Right atrium auricular region (tissue), 2 donors: ENCODE measurements at regions not wholly inside any gene's neighbourhood (a gene's known extent, or its start where the extent isn't known, plus 50 kb on each side); places are given as distances from the start of the nearest gene placed in this dataset.
"Not testable (repeated sequence)": the region's sequence is repeated elsewhere in the genome, so short reads cannot be mapped to it uniquely, and the experiment has no call there.

ENCODE experiments used
- DNase-seq: peaks from one replicate; pipeline ENCODE4 v3.0.0-alpha.2; 2019; ENCODE audit warnings: low spot score
- H3K27ac ChIP-seq, 2 donors: fragments of 200-600 bp; sonication (generic); 1 replicate in 1 of 2; 2 replicates in 1 of 2; pipeline ENCODE4 v1.5.1; 2016 to 2019
- H3K27me3 ChIP-seq, 2 donors: fragments of 200-600 bp; sonication (generic); one replicate each; pipeline versions ENCODE4 v1.5.1 to v1.6.0; 2017 to 2019
- H3K36me3 ChIP-seq: fragments of 200-600 bp; sonication (generic); one replicate; pipeline ENCODE4 v1.5.1; 2016
- H3K4me1 ChIP-seq, 2 donors: fragments of 200-600 bp; sonication (generic); one replicate each; pipeline versions ENCODE4 v1.5.1 to v1.6.0; 2017 to 2019
- H3K4me3 ChIP-seq, 2 donors: fragments of 200-600 bp; sonication (generic); 1 replicate in 1 of 2; 2 replicates in 1 of 2; pipeline ENCODE4 v1.5.1; 2017 to 2019; ENCODE audit warnings: mild to moderate bottlenecking in 1 of 2, moderate library complexity in 1 of 2
- H3K9me3 ChIP-seq, 2 donors: fragments of 200-600 bp; sonication (generic); one replicate each; pipeline ENCODE4 v1.5.1; 2019
- CTCF ChIP-seq, 2 donors: fragments of 200-600 bp; sonication (generic); IDR thresholded peaks; one replicate each; pipeline ENCODE4 v1.5.1; 2019; ENCODE audit warnings: antibody characterized with exemption in 2 of 2

- Histone ChIP-seq H3K36me3 (no peaks in the 10 kb centered on the region), H3K27me3 (no peaks in the 10 kb centered on the region), H3K4me1 (peaks cover 0 to under 1% of the 10 kb centered on the region in 2 donors), H3K4me3 (no peak overlapping the region), H3K27ac (peak overlapping the region in 1 of 2 donors; percentile 72), H3K9me3 (no peaks in the 10 kb centered on the region)
- no peak for TF ChIP-seq CTCF (IDR thresholded peaks at IDR 0.05)
- no peak for DNase-seq
Measured at GRCh38 chr5:154677921-154678320, 77.3 kb upstream of the LARP1 start.

DNA sequence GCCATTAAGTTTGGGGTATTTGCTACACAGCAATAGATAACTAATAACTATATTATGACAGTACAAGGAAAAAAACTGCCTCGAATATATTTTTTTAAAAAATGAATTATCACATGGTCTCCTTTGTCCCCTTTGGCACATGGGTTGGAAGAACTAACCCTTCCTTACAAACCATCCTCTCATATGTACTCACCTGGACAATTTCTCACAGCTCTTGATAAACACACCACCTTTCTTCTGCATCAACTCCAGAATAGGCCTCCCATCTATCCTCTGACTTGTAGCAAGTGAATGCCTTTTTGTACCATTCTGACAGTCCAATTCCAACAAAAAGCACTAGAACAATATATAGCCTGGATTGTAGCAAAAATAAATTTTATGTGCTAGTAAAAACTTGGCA lies 78.7 kb upstream of the LARP1 start:
- Histone ChIP-seq H3K36me3 (no peaks in the 10 kb centered on the region), H3K4me3 (no peak overlapping the region), H3K27ac (no peak overlapping the region), H3K9me3 (no peaks in the 10 kb centered on the region), H3K27me3 (no peaks in the 10 kb centered on the region), H3K4me1 (no peaks in the 10 kb centered on the region)
- no peak for TF ChIP-seq CTCF (IDR thresholded peaks at IDR 0.05)
- DNase-seq = no peak

DNA sequence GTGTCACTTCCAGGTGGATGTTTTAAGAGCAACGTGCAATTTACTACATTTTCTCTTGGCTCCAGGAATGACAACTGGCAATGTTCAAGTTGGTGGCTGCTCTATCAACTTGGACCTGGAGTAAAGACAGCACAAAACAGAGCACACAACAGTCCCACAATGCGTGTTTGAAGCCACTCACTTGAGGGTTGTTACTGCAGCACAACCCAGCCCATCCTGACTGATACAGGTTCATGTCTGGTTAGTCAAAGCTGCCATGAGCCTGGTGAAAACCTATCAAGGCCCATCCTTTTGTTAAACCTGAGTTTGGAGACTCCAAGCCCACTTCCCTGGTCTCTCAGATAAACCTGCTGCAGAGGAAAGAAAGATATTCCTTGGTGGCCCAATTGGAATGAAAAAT lies 81.1 kb upstream of the LARP1 start:
- Histone ChIP-seq H3K4me3 (no peak overlapping the region), H3K36me3 (no peaks in the 10 kb centered on the region), H3K4me1 (no peaks in the 10 kb centered on the region), H3K27ac (no peak overlapping the region), H3K27me3 (no peaks in the 10 kb centered on the region), H3K9me3 (peaks cover 0 to under 1% of the 10 kb centered on the region in 2 donors)
- no peak for TF ChIP-seq CTCF (IDR thresholded peaks at IDR 0.05)
- no peak for DNase-seq

DNA sequence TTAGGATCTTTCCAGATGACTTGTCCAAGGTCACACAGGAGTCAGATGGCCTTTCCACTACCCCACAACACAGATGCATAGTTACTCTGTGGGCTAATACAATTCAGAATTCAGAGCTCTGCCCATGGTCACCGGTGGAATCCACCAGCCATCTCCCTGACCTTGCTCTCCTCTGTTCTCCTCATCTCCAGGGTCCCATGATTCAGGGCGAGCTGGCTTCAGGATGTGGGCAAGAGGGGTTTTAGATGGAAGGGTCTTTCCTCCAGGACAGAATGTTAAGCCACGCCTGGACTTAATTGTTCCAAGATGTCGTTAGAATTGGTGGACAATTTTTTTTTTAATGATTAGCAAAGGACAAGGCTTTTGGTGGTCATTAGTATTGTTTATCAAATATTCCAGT lies 81.7 kb upstream of the LARP1 start:
- TF ChIP-seq CTCF (IDR thresholded peaks at IDR 0.05) = no peak
- Histone ChIP-seq H3K36me3 (no peaks in the 10 kb centered on the region), H3K4me1 (no peaks in the 10 kb centered on the region), H3K4me3 (no peak overlapping the region), H3K27ac (no peak overlapping the region), H3K9me3 (peaks cover 0 to 6% of the 10 kb centered on the region in 2 donors), H3K27me3 (no peaks in the 10 kb centered on the region)
- DNase-seq = no peak

DNA sequence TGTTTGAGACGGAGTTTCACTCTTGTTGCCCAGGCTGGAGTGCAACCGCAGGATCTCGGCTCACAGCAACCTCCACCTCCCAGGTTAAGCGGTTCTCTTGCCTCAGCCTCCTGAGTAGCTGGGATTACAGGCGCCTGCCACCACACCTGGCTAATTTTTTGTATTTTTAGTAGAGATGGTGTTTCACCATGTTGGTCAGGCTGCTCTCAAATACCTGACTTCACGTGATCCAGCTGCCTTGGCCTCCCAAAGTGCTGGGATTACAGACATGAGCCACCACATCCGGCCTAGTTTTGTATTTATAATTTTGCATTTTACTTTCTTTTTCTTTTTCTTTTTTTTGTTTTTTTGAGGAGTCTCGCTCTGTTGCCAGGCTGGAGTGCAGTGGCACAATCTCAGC lies 85.3 kb upstream of the LARP1 start:
- H3K4me1 ChIP-seq, DNase-seq, H3K27me3 ChIP-seq, H3K36me3 ChIP-seq, H3K4me3 ChIP-seq, H3K27ac ChIP-seq: not testable (repeated sequence)
- peaks cover 0 to 16% of the 10 kb centered on the region in 2 donors for H3K9me3 ChIP-seq

DNA sequence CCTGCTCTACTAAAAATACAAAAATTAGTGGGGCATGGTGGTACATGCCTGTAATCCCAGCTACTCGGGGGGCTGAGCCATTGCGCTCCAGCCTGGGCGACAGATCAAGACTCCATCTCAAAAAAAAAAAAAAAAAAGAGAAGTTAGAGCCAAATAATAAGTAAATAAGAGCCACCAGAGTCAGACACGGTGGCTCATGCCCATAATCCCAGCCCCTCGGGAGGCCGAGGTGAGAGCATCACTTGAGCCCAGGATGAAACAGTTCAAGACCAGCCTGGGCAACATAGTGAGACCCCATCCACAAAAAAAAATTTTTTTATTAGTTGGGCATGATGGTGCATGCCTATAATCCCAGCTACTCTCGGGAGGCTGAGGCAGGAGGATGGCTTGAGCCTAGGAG lies 85.8 kb upstream of the LARP1 start:
- no peak for DNase-seq

More for the DNA sequence above, 85.8 kb upstream of the LARP1 start:
- peaks cover 0 to 21% of the 10 kb centered on the region in 2 donors for H3K9me3 ChIP-seq
- H3K27me3 ChIP-seq = no peaks in the 10 kb centered on the region
- no peak overlapping the region for H3K27ac ChIP-seq
- no peak for TF ChIP-seq CTCF (IDR thresholded peaks at IDR 0.05)
- H3K36me3 ChIP-seq = no peaks in the 10 kb centered on the region
- H3K4me3 ChIP-seq = no peak overlapping the region
- H3K4me1 ChIP-seq = no peaks in the 10 kb centered on the region
